ENCODE measurements at regions not wholly inside any gene's neighbourhood (a gene's known extent, or its start where the extent isn't known, plus 50 kb on each side); places are given as distances from the start of the nearest gene placed in this dataset.
"Not testable (repeated sequence)": the region's sequence is repeated elsewhere in the genome, so short reads cannot be mapped to it uniquely, and the experiment has no call there.

DNA sequence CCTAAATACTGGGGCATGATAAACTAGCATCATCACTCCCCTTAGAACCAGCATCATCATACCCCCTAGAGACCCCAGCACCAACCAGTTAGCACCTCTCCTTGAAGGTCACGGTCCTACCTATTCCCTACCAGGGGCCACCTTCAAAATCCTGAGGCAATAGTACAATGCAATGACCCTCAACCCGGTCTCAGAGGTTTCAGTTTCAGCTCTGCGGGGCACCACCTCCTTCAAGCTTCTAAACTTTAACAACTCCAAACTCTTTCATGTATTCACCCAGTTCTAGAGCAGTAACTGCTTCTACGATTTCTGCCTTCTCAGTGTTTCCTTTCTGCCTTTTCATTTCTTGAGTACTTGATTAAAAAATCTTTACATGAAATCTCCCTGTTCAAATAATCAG, 130.1 kb upstream of the EPB41L4A start:
- 69% methylated on average over 4 of the region's 4 CpGs for WGBS

DNA sequence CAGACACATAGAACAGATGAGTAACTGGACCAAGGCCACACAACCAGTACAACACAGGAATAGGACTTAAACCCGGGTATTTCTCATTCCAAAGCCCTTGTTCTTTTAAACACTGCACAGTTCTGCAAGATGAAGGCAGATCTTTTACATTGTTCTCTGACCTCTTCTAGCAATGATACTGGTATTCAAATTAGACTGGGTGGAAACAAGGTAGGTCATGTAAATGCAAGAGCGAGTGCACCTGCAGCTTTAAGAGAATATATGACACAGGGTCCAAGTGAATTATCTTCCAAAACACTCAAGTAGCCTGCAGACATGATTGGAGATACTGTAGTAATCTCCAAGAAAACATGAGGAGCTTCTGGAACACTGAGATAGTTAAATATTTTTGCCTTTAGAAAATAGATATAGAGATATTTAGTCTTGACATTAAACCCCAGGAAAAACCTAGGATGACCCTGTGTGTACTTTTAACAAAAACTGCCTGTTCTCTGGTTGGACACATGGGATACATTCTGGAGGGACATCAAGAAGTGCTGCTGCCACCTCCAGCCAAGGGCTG, 130.6 kb upstream of the EPB41L4A start:
- WGBS = 75% methylated on average over 2 of the region's 2 CpGs
- Histone ChIP-seq H3K4me1 (ENCODE audit: insufficient read depth) (no peaks in the 10 kb centered on the region), H3K36me3 (ENCODE audit: insufficient read depth) (no peaks in the 10 kb centered on the region), H3K4me3 (ENCODE audit: low read depth, low read length) (no peak overlapping the region), H3K27ac (ENCODE audit: low read depth) (no peak overlapping the region)
- DNase-seq (ENCODE audit: extremely low spot score) = no peak

More for the DNA sequence above, 130.1 kb upstream of the EPB41L4A start:
- Histone ChIP-seq H3K36me3 (ENCODE audit: insufficient read depth) (no peaks in the 10 kb centered on the region), H3K27ac (ENCODE audit: low read depth) (no peak overlapping the region), H3K4me1 (ENCODE audit: insufficient read depth) (no peaks in the 10 kb centered on the region), H3K4me3 (ENCODE audit: low read depth, low read length) (no peak overlapping the region)
- no peak for DNase-seq (ENCODE audit: extremely low spot score)

DNA sequence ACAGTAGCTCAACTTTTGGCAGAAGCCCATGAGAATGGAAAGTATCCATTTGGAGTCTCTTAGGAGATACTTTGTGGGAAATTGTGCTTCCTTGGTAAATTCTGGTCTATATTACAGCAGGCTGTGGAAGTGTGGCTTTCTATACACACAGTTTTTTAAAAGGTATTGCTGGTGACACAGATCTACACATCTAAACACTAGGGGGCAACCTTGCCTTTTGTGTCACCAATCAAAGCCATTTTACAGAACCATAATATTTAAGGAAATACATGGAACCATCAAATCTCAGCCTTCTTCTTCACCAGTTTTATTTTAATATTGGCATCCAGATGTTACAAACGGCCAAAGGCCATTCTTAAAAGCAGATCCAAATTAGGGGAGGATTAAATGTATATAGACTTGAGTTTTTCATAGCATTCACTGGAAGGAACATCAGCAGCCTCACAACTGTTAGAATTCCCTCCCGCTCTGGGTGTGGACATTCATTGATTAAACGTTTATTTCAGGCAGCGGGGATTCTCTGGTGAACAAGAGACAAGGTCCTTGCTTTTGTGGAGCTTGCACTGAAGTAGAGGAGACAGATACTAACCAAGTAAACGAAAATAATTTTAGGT, 132.4 kb upstream of the EPB41L4A start:
- Histone ChIP-seq H3K27ac (ENCODE audit: low read depth) (no peak overlapping the region), H3K4me3 (ENCODE audit: low read depth, low read length) (no peak overlapping the region), H3K36me3 (ENCODE audit: insufficient read depth) (no peaks in the 10 kb centered on the region), H3K4me1 (ENCODE audit: insufficient read depth) (no peaks in the 10 kb centered on the region)
- DNase-seq (ENCODE audit: extremely low spot score) = peak; percentile 29
- WGBS = 43% methylated on average over 5 of the region's 5 CpGs

DNA sequence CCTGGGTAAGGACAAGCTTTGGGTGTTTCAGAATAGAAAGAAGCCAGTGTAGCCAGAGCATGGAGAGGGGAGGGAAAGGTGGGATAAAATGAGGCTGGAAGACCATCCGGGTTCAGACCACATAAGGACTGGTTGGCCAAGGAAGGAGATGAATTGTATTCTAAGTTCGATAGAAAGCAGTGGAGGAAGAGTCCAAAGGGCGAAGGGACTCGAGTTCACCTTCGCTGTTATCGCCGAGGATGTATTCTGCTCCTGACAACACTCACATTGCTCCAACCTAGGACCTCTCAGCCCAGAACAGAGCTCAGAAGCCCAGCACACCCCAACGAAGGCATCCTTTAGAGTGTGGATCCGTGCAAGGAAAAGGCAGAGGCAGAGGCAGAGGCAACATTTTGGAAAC, 133.1 kb upstream of the EPB41L4A start:
- Histone ChIP-seq H3K4me3 (ENCODE audit: low read depth, low read length) (no peak overlapping the region), H3K36me3 (ENCODE audit: insufficient read depth) (no peaks in the 10 kb centered on the region), H3K4me1 (ENCODE audit: insufficient read depth) (no peaks in the 10 kb centered on the region), H3K27ac (ENCODE audit: low read depth) (no peak overlapping the region)
- 92% methylated on average over 9 of the region's 9 CpGs for WGBS
- DNase-seq (ENCODE audit: extremely low spot score) = no peak

DNA sequence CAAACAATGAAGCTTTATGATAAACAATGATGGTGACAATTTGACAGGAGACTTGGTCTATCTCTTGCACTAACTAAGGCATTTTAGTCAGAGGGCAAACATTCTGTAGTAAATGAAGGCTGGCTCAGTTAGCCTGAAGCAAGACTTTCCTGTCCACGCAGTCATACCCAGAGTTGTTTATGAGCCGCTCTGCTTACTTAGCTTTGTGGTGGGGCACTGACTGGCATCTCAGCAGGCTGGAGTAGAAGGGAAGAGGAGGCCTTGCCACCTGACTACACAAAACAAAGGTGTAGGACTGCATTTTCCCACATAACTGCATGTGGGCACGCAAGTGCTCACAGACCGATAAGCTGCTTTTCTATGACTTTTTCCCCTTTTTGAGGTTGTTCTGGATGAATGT, 133.7 kb upstream of the EPB41L4A start:
- H3K27ac ChIP-seq (ENCODE audit: low read depth) = no peak overlapping the region
- 92% methylated on average over 4 of the region's 4 CpGs for WGBS
- H3K4me1 ChIP-seq (ENCODE audit: insufficient read depth) = no peaks in the 10 kb centered on the region
- no peak overlapping the region for H3K4me3 ChIP-seq (ENCODE audit: low read depth, low read length)
- H3K36me3 ChIP-seq (ENCODE audit: insufficient read depth) = no peaks in the 10 kb centered on the region
- no peak for DNase-seq (ENCODE audit: extremely low spot score)

DNA sequence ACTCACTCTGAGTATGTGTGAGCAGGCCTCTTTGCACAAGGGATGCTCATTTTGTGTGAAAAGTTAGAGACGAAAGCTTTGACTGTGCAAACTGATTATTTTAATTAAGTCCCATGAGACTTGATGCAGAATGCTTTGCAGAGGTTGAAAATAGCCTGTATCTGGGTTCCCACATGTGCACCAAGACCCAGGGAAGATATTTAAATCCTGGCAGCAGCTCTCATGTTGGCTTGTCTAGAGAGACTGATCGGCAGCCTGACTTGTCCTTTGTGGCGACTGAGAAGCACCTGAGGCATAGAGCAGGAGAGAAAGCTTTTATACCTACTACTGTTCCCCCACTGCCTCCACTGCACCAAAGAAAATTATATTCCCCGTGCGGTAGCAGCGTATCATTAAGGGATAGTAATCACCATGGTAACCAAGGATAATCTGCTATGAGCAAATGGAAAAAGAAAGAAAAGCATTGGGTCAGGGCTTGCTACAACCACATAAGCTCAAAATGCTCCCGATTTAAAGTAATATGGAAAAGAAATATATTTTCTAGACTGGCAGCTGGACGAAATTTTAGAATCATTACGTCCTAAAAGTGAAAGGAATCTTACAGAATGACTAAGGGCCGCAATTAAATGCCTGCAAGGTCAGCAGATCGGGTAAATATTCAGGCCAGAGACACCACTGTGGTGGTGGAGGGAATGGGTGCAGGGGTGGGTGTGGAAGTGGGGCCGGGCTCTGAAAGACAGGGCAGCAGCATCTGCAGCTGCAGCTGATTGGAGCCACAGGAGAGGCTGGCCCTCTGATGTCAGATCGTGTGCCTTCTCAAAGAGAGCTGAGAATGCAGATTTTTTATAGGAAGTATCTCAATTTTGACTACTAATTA, 135.3 kb upstream of the EPB41L4A start:
- Histone ChIP-seq H3K4me3 (ENCODE audit: low read depth, low read length) (no peak overlapping the region), H3K36me3 (ENCODE audit: insufficient read depth) (no peaks in the 10 kb centered on the region), H3K4me1 (ENCODE audit: insufficient read depth) (no peaks in the 10 kb centered on the region), H3K27ac (ENCODE audit: low read depth) (no peak overlapping the region)
- WGBS = 70% methylated on average over 13 of the region's 13 CpGs
- no peak for DNase-seq (ENCODE audit: extremely low spot score)

DNA sequence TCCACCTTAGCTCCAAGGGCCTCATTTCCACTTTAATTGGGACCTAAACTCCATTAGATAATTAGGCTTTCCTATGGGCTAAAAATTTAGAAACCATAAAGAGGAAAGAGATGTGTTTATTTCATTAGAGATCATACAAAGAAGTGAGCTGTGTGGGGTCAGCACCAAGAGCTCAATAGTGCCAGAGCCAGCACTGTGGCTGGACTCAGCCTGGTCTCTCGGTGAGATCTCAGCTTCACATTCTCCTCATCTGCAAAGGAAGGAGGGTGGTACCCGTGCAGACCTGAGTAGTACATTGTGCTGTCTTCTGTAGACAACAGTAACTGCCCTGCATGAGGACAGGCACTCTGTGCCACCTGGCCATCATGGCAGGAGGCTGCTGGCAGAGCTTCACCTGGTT, 136.1 kb upstream of the EPB41L4A start:
- no peak overlapping the region for H3K4me3 ChIP-seq (ENCODE audit: low read depth, low read length)
- H3K36me3 ChIP-seq (ENCODE audit: insufficient read depth) = no peaks in the 10 kb centered on the region
- DNase-seq (ENCODE audit: extremely low spot score) = no peak
- no peak overlapping the region for H3K27ac ChIP-seq (ENCODE audit: low read depth)
- 93% methylated on average over 2 of the region's 2 CpGs for WGBS
- no peaks in the 10 kb centered on the region for H3K4me1 ChIP-seq (ENCODE audit: insufficient read depth)

DNA sequence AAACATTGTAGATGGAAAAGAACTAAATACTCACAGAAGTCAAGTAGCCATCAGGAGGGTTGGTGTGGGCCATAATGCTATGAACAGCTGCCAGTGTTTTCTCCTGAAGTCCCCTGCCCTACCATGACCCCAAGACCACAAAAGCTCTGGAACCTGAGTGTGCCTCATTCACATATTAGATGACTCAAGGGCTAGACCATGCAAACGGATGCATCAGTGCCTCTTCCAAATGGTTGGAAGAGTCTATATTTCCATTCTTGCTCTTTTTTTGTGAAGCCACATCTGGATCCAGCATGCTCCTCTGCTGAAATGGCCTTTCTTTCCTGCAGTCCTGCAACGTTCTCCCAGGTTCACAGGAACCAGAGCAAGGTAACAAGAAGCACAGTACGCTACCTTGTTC, 136.6 kb upstream of the EPB41L4A start:
- no peaks in the 10 kb centered on the region for H3K4me1 ChIP-seq (ENCODE audit: insufficient read depth)
- WGBS = 60% methylated on average over 3 of the region's 3 CpGs
- no peak overlapping the region for H3K27ac ChIP-seq (ENCODE audit: low read depth)
- DNase-seq (ENCODE audit: extremely low spot score) = no peak
- no peaks in the 10 kb centered on the region for H3K36me3 ChIP-seq (ENCODE audit: insufficient read depth)
- H3K4me3 ChIP-seq (ENCODE audit: low read depth, low read length) = no peak overlapping the region

DNA sequence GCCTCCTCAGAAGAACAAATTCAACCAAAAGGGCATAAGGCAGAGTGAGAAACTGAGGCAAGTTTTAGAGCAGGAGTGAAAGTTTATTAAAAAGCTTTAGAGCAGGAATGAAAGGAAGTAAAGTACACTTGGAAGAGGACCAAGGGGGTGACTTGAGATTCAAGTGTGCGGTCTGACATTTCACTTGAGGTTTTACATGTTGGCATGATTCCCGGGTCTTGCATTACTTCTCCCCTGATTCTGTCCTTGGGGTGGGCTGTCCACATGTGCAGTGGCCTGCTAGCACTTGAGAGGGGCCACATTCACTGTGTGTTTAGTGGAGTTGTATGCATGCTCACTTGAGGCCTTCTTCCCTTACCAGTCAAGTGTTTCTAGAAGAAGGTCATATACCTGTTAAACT, 140.4 kb upstream of the EPB41L4A start:
- not testable (repeated sequence) for H3K4me1 ChIP-seq (ENCODE audit: insufficient read depth); H3K4me3 ChIP-seq (ENCODE audit: low read depth, low read length); DNase-seq (ENCODE audit: extremely low spot score); H3K27ac ChIP-seq (ENCODE audit: low read depth); H3K36me3 ChIP-seq (ENCODE audit: insufficient read depth)
- 51% methylated on average over 2 of the region's 2 CpGs for WGBS

DNA sequence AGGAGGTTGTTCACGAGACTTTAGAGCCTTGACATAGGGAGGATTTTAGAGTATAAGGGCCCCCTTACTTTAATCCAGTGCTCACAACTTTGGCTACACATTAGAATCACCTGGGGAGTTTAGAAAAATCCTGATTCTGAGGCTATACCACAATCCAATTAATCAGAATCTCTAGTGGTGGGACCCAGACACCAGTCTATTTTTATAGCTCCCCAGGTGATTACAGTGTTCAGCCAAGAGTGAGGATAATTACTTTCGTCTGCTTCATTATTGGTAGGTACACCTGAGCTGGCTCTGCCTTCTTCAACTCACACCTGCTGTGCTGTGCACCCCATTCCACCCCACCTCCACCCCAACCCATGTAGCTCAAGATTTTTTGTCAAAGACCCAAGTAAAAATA, 141.3 kb upstream of the EPB41L4A start:
- Histone ChIP-seq H3K36me3 (ENCODE audit: insufficient read depth) (no peaks in the 10 kb centered on the region), H3K4me3 (ENCODE audit: low read depth, low read length) (no peak overlapping the region), H3K27ac (ENCODE audit: low read depth) (no peak overlapping the region), H3K4me1 (ENCODE audit: insufficient read depth) (no peaks in the 10 kb centered on the region)
- DNase-seq (ENCODE audit: extremely low spot score) = no peak
- 93% methylated on average over 2 of the region's 2 CpGs for WGBS

DNA sequence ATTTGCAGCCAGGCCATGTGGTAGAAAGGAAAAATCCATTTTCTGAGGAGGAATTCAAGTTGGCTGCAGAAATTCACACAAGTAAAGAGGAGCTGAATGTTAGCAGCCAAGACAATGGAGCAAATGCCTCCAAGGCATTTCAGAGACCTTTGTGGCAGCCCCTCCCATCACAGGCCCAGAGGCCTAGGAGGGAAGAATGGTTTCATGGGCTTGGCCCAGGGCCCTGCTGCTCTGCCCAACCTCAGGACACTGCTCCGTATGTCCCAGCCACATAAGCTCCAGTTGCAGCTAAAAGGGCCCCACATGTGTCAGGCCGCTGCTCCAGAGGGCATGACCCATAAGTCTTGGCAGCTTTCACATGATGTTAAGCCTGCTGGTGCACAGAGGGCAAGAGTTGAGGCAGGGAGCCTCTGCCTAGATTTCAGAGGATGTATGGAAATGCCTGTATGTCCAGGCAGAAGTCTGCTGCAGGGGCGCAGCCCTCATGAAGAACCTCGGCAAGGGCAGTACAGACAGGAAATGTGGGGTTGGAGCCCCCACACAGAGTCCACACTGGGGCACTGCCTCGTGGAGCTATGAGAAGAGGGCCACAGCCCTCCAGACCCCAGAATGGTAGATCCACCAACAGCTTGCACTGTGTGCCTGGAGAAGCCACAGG, 144.2 kb upstream of the EPB41L4A start:
- 71% methylated on average over 5 of the region's 5 CpGs for WGBS

DNA sequence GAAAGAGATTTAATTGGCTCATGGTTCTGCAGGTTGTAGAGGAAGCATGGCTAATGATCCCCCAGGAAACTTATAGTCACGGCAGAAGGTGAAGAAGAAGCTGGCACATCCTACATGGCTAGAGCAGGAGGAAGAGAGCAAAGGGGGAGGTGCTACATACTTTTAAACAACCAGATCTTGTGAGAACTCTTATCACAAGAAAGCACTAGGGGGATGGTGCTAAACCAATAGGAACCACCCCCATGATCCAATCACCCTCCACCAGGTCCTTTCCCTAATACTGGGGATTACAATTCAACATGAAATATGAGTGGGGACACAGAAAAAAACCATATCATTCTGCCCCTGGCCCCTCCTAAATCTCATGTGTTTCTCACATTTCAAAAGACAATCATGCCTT, 147.2 kb upstream of the EPB41L4A start:
- no peaks in the 10 kb centered on the region for H3K36me3 ChIP-seq (ENCODE audit: insufficient read depth)
- 81% methylated on average over 1 of the region's 1 CpG for WGBS
- H3K4me3 ChIP-seq (ENCODE audit: low read depth, low read length) = no peak overlapping the region
- H3K27ac ChIP-seq (ENCODE audit: low read depth) = no peak overlapping the region
- no peaks in the 10 kb centered on the region for H3K4me1 ChIP-seq (ENCODE audit: insufficient read depth)
- DNase-seq (ENCODE audit: extremely low spot score) = no peak

More for the DNA sequence above, 144.2 kb upstream of the EPB41L4A start:
- DNase-seq (ENCODE audit: extremely low spot score) = no peak
- H3K36me3 ChIP-seq (ENCODE audit: insufficient read depth) = no peaks in the 10 kb centered on the region
- no peak overlapping the region for H3K27ac ChIP-seq (ENCODE audit: low read depth)
- H3K4me1 ChIP-seq (ENCODE audit: insufficient read depth) = no peaks in the 10 kb centered on the region
- H3K4me3 ChIP-seq (ENCODE audit: low read depth, low read length) = no peak overlapping the region

DNA sequence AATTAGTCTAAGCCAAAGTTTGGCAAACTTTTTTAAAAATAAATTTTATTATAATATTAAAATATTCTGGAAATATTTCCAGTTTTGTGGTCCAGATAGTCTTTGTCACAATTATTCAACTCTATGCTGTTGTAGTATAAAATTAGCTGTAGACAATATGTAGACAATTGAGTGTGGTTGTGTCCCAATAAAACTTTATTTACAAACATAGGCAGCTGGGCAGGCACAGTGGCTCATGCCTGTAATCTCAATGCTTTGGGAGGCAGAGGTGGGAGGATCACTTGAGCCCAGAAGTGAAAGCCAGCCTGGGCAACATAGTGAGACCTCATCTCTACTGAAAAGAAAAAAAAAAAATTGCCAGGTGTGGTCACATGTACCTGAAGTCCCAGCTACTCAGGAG, 150.5 kb upstream of the EPB41L4A start:
- Histone ChIP-seq H3K36me3 (ENCODE audit: insufficient read depth) (no peaks in the 10 kb centered on the region), H3K27ac (ENCODE audit: low read depth) (no peak overlapping the region), H3K4me1 (ENCODE audit: insufficient read depth) (no peaks in the 10 kb centered on the region), H3K4me3 (ENCODE audit: low read depth, low read length) (no peak overlapping the region)
- no peak for DNase-seq (ENCODE audit: extremely low spot score)
